ENCODE measurements at regions not wholly inside any gene's neighbourhood (a gene's known extent, or its start where the extent isn't known, plus 50 kb on each side); places are given as distances from the start of the nearest gene placed in this dataset.
A peak's percentile ranks its signal among the peaks of the same experiment; 100 is the strongest.

GRCh38 chr3:161426758-161427157 is 55.4 kb upstream of the SPTSSB start:
- H3K4me1 ChIP-seq (ENCODE audit: control insufficient read depth in 2 of 3, insufficient read depth in 2 of 3, low read depth in 1 of 3, low read length in 3 of 3) = no peaks in the 10 kb centered on the region
- H3K27ac ChIP-seq (ENCODE audit: low read depth in 2 of 2, low read length in 2 of 2) = no peak overlapping the region
- no peaks in the 10 kb centered on the region for H3K27me3 ChIP-seq (ENCODE audit: control insufficient read depth, insufficient read depth, low read length)
- intact Hi-C loops (cut with DNase I) = no loop called here
- TF ChIP-seq CTCF (IDR thresholded peaks at IDR 0.05; ENCODE audit: borderline replicate concordance, extremely low read depth, insufficient read depth) = no peak
- FAIRE-seq (no peak), DNase-seq (no peak)
- no peaks in the 10 kb centered on the region for H3K36me3 ChIP-seq (ENCODE audit: control insufficient read depth in 2 of 3, insufficient read depth in 3 of 3, low read length in 3 of 3)
- H3K9me3 ChIP-seq (ENCODE audit: control insufficient read depth in 2 of 3, insufficient read depth in 1 of 3, low read length in 3 of 3) = no peaks in the 10 kb centered on the region
- H3K4me3 ChIP-seq (ENCODE audit: low read length in 3 of 3) = no peak overlapping the region
- no peak overlapping the region for H3K9ac ChIP-seq (ENCODE audit: low read length in 3 of 3)

- Histone ChIP-seq H3K36me3 (ENCODE audit: control insufficient read depth in 2 of 3, insufficient read depth in 3 of 3, low read length in 3 of 3) (no peaks in the 10 kb centered on the region), H3K4me3 (ENCODE audit: low read length in 3 of 3) (no peak overlapping the region), H3K27ac (ENCODE audit: low read depth in 2 of 2, low read length in 2 of 2) (no peak overlapping the region), H3K9me3 (ENCODE audit: control insufficient read depth in 2 of 3, insufficient read depth in 1 of 3, low read length in 3 of 3) (no peaks in the 10 kb centered on the region), H3K27me3 (ENCODE audit: control insufficient read depth, insufficient read depth, low read length) (no peaks in the 10 kb centered on the region), H3K4me1 (ENCODE audit: control insufficient read depth in 2 of 3, insufficient read depth in 2 of 3, low read depth in 1 of 3, low read length in 3 of 3) (no peaks in the 10 kb centered on the region), H3K9ac (ENCODE audit: low read length in 3 of 3) (no peak overlapping the region)
- peak; percentile 98 for FAIRE-seq
- intact Hi-C loops (cut with DNase I) = no loop called here
- peak in 2 of 5 donors; percentile 67 to 71 for DNase-seq
- peak; percentile 76 for TF ChIP-seq CTCF (IDR thresholded peaks at IDR 0.05; ENCODE audit: borderline replicate concordance, extremely low read depth, insufficient read depth)
These were observed 52.7 kb upstream of the SPTSSB start for GRCh38 chr3:161423911-161424522.

GRCh38 chr3:161422171-161422700 is 50.9 kb upstream of the SPTSSB start:
- no peak for TF ChIP-seq CTCF (IDR thresholded peaks at IDR 0.05; ENCODE audit: borderline replicate concordance, extremely low read depth, insufficient read depth)

More at GRCh38 chr3:161422171-161422700, 50.9 kb upstream of the SPTSSB start:
- intact Hi-C loops (cut with DNase I) = no loop called here
- no peaks in the 10 kb centered on the region for H3K36me3 ChIP-seq (ENCODE audit: control insufficient read depth in 2 of 3, insufficient read depth in 3 of 3, low read length in 3 of 3)
- FAIRE-seq = no peak
- no peak for DNase-seq
- no peak overlapping the region for H3K27ac ChIP-seq (ENCODE audit: low read depth in 2 of 2, low read length in 2 of 2)
- H3K4me1 ChIP-seq (ENCODE audit: control insufficient read depth in 2 of 3, insufficient read depth in 2 of 3, low read depth in 1 of 3, low read length in 3 of 3) = no peaks in the 10 kb centered on the region
- no peaks in the 10 kb centered on the region for H3K9me3 ChIP-seq (ENCODE audit: control insufficient read depth in 2 of 3, insufficient read depth in 1 of 3, low read length in 3 of 3)
- H3K27me3 ChIP-seq (ENCODE audit: control insufficient read depth, insufficient read depth, low read length) = no peaks in the 10 kb centered on the region
- H3K9ac ChIP-seq (ENCODE audit: low read length in 3 of 3) = no peak overlapping the region
- no peak overlapping the region for H3K4me3 ChIP-seq (ENCODE audit: low read length in 3 of 3)
